Stimulated activated CD8-positive, alpha-beta memory T cell treated with anti-CD3 and anti-CD28 coated beads, Interleukin-7, amount 100 ng/mL, for 1 hour (primary cell): ENCODE measurements at regions not wholly inside any gene's neighbourhood (a gene's known extent, or its start where the extent isn't known, plus 50 kb on each side); places are given as distances from the start of the nearest gene placed in this dataset.
"Not testable (repeated sequence)": the region's sequence is repeated elsewhere in the genome, so short reads cannot be mapped to it uniquely, and the experiment has no call there.

Experiments
- DNase-seq, 2 donors: peaks; one replicate each; pipeline ENCODE4 v3.0.0-alpha.2; 2020; ENCODE audit warnings: low read depth in 2 of 2

GRCh38 chr10:95137990-95138625 lies 55.9 kb upstream of the ACSM6 start:
- DNase-seq: not testable (repeated sequence)

GRCh38 chr10:95134490-95134889 lies 59.5 kb upstream of the ACSM6 start:
- no peak for DNase-seq

- DNase-seq: no peak
These were observed 60.0 kb upstream of the ACSM6 start for GRCh38 chr10:95133997-95134396.

- DNase-seq: peak; percentile 7 to 42
These were observed 60.9 kb upstream of the ACSM6 start for GRCh38 chr10:95133016-95133752.

- DNase-seq: not testable (repeated sequence)
These were observed 61.1 kb upstream of the CYP2C8 start for GRCh38 chr10:95130429-95130828.

GRCh38 chr10:95125582-95125981 lies 56.3 kb upstream of the CYP2C8 start:
- no peak for DNase-seq

- DNase-seq: no peak
These were observed 53.4 kb upstream of the CYP2C8 start for GRCh38 chr10:95122736-95123135.

GRCh38 chr10:95121904-95122303 lies 52.6 kb upstream of the CYP2C8 start:
- DNase-seq: no peak
